Iris pigment epithelial cell (primary cell): ENCODE measurements at regions not wholly inside any gene's neighbourhood (a gene's known extent, or its start where the extent isn't known, plus 50 kb on each side); places are given as distances from the start of the nearest gene placed in this dataset.
"Not testable (repeated sequence)": the region's sequence is repeated elsewhere in the genome, so short reads cannot be mapped to it uniquely, and the experiment has no call there.

Experiments used
- DNase-seq: peaks from one replicate; pipeline ENCODE4 v3.0.0-alpha.2; 2011; ENCODE audit warnings: low read depth

GRCh38 chr15:84547150-84547549, 53.7 kb upstream of the ZSCAN2 start:
- DNase-seq = not testable (repeated sequence)

DNA sequence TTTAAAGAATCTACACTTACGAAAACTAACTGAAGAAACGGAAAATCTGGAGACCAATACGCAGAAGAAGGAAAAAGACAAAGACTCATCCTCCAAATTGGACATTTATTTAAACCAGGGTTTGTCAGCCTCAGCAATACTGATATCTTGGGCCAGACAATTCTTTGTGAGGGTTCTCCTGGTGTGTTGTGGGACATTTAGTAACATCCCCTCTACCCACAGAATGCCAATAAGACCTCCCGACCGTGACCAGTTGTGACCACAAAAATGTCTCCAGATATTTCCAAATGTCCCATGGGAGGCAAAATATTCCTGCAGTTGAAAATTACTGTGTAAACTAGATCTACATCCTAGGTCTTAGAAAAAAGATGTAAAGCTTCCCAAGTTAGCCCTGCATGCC, 50.3 kb upstream of the ZSCAN2 start:
- DNase-seq = not testable (repeated sequence)
